CD4-positive, alpha-beta T cell (primary cell): ENCODE measurements at regions not wholly inside any gene's neighbourhood (a gene's known extent, or its start where the extent isn't known, plus 50 kb on each side); places are given as distances from the start of the nearest gene placed in this dataset.

Experiments
- ATAC-seq: fragments of 200-7000 bp; cut with Tn5 transposase; one replicate; pipeline ENCODE4 v1.10.0; 2022; ENCODE audit warnings: mild to moderate bottlenecking; ENCODE audit not compliant: poor library complexity
- CTCF ChIA-PET: fragments of 350-600 bp; sonication (Branson Sonifier 250); formaldehyde crosslinking; loops from one replicate; lab custom pipeline; 2021; ENCODE audit warnings: antibody characterized with exemption, inconsistent platforms; lab: Charles Lee
- POLR2A ChIA-PET: fragments of 350-600 bp; sonication (Branson Sonifier 250); formaldehyde crosslinking; loops from one replicate; lab custom pipeline; 2021; ENCODE audit warnings: antibody characterized with exemption, inconsistent platforms; lab: Charles Lee
- DNase-seq, 14 experiments: peaks; one replicate each; pipeline ENCODE4 v3.0.0-alpha.2; 2013 to 2020; ENCODE audit warnings: mixed read lengths in 2 of 14
- H3K27ac ChIP-seq, 2 donors: one replicate each; pipeline versions ENCODE4 v1.5.1 to v1.7.0; 2013; ENCODE audit warnings: low read length in 2 of 2, low read depth in 1 of 2, mild to moderate bottlenecking in 1 of 2
- H3K27me3 ChIP-seq, 2 experiments: 1 replicate in 1 of 2; 2 replicates in 1 of 2; pipeline versions ENCODE4 v1.6.1 to v1.7.0; 2013; ENCODE audit warnings: low read length in 2 of 2, control low read depth in 1 of 2, mild to moderate bottlenecking in 1 of 2, moderate library complexity in 1 of 2; ENCODE audit not compliant: insufficient read depth in 2 of 2, control insufficient read depth in 1 of 2
- H3K36me3 ChIP-seq: one replicate; pipeline ENCODE4 v1.6.1; 2013; ENCODE audit warnings: low read length, control low read depth; ENCODE audit not compliant: insufficient read depth
- H3K4me1 ChIP-seq: one replicate; pipeline ENCODE4 v1.6.1; 2013; ENCODE audit warnings: low read length, control low read depth; ENCODE audit not compliant: insufficient read depth
- H3K4me3 ChIP-seq: one replicate; pipeline ENCODE4 v1.5.1; 2013; ENCODE audit warnings: mild to moderate bottlenecking, low read length, moderate library complexity
- H3K9me3 ChIP-seq, 2 experiments: 1 replicate in 1 of 2; 2 replicates in 1 of 2; pipeline versions ENCODE4 v1.6.1 to v1.7.0; 2013; ENCODE audit warnings: low read length in 2 of 2, mild to moderate bottlenecking in 2 of 2, control low read depth in 1 of 2, moderate library complexity in 1 of 2; ENCODE audit not compliant: control insufficient read depth in 1 of 2, insufficient read depth in 1 of 2
- H3K27ac Mint-ChIP-seq: one replicate; pipeline ENCODE4 v1.8.0; 2020; ENCODE audit warnings: mixed read lengths
- H3K27me3 Mint-ChIP-seq: one replicate; pipeline ENCODE4 v1.8.0; 2021; ENCODE audit warnings: mixed read lengths
- H3K36me3 Mint-ChIP-seq: one replicate; pipeline ENCODE4 v1.8.0; 2021; ENCODE audit warnings: low read depth, mixed read lengths
- H3K4me1 Mint-ChIP-seq: one replicate; pipeline ENCODE4 v1.8.0; 2021; ENCODE audit warnings: low read depth, mixed read lengths
- H3K4me3 Mint-ChIP-seq: one replicate; pipeline ENCODE4 v1.8.0; 2020; ENCODE audit warnings: mild to moderate bottlenecking, mixed read lengths
- H3K9me3 Mint-ChIP-seq: one replicate; pipeline ENCODE4 v1.8.0; 2020; ENCODE audit warnings: mixed read lengths
- intact Hi-C, 2 experiments: fragments of 100-400 bp; cut with DNase I in 1 of 2; cut with micrococcal nuclease in 1 of 2; formaldehyde crosslinking; loops; one replicate each; pipeline versions ENCODE4 v1.15.1 to v1.9.0; 2023 to 2025; cut with DNase I, micrococcal nuclease
- TF ChIP-seq, protein P1 (sequence below): fragments of 200-600 bp; IDR thresholded peaks from one replicate; pipeline ENCODE4 v1.8.0; 2022; ENCODE audit warnings: antibody characterized with exemption, mild to moderate bottlenecking

- Mint-ChIP-seq H3K4me1 (no peaks in the 10 kb centered on the region), H3K4me3 (no peak overlapping the region), H3K27me3 (no peaks in the 10 kb centered on the region), H3K27ac (no peak overlapping the region), H3K36me3 (no peaks in the 10 kb centered on the region), H3K9me3 (peaks cover 6% of the 10 kb centered on the region)
- H3K4me1 ChIP-seq = no peaks in the 10 kb centered on the region
- intact Hi-C loops = no loop called here
- H3K9me3 ChIP-seq = peaks cover 0 to 7% of the 10 kb centered on the region in 2 experiments
- ATAC-seq = no peak
- TF ChIP-seq, protein P1, sequence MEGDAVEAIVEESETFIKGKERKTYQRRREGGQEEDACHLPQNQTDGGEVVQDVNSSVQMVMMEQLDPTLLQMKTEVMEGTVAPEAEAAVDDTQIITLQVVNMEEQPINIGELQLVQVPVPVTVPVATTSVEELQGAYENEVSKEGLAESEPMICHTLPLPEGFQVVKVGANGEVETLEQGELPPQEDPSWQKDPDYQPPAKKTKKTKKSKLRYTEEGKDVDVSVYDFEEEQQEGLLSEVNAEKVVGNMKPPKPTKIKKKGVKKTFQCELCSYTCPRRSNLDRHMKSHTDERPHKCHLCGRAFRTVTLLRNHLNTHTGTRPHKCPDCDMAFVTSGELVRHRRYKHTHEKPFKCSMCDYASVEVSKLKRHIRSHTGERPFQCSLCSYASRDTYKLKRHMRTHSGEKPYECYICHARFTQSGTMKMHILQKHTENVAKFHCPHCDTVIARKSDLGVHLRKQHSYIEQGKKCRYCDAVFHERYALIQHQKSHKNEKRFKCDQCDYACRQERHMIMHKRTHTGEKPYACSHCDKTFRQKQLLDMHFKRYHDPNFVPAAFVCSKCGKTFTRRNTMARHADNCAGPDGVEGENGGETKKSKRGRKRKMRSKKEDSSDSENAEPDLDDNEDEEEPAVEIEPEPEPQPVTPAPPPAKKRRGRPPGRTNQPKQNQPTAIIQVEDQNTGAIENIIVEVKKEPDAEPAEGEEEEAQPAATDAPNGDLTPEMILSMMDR = no peak
- DNase-seq = no peak
- ChIA-PET POLR2A (no interaction called here), CTCF (interaction anchor here (0.6 kb wide), 1 partner anchor 359 kb away, joined by 3 read pairs; no protein-coding TSS in a partner anchor)
- H3K36me3 ChIP-seq = no peaks in the 10 kb centered on the region
- no peak overlapping the region for H3K27ac ChIP-seq
- no peak overlapping the region for H3K4me3 ChIP-seq
- H3K27me3 ChIP-seq = no peaks in the 10 kb centered on the region
Measured at GRCh38 chr11:128210148-128210940, 377.0 kb downstream of the ETS1 start.

- Histone ChIP-seq H3K27me3 (no peaks in the 10 kb centered on the region), H3K27ac (no peak overlapping the region), H3K36me3 (no peaks in the 10 kb centered on the region), H3K9me3 (no peaks in the 10 kb centered on the region), H3K4me3 (no peak overlapping the region), H3K4me1 (no peaks in the 10 kb centered on the region)
- H3K36me3 Mint-ChIP-seq = no peaks in the 10 kb centered on the region
- H3K27ac Mint-ChIP-seq = no peak overlapping the region
- H3K4me3 Mint-ChIP-seq = no peak overlapping the region
- DNase-seq (no peak), ATAC-seq (no peak)
- CTCF ChIA-PET = no interaction called here
- POLR2A ChIA-PET = no interaction called here
- H3K9me3 Mint-ChIP-seq = peaks cover 6% of the 10 kb centered on the region
- H3K4me1 Mint-ChIP-seq = no peaks in the 10 kb centered on the region
- TF ChIP-seq, protein P1 = no peak
- no peaks in the 10 kb centered on the region for H3K27me3 Mint-ChIP-seq
- intact Hi-C loops = loop anchor here in 1 of 2 experiments (5.0 kb wide), 1 partner anchor 38 kb away; no protein-coding TSS in a partner anchor
Measured at GRCh38 chr11:128209138-128209435, 378.3 kb downstream of the ETS1 start.

- H3K27ac Mint-ChIP-seq = no peak overlapping the region
- ATAC-seq (no peak), DNase-seq (no peak)
- Histone ChIP-seq H3K4me1 (no peaks in the 10 kb centered on the region), H3K9me3 (no peaks in the 10 kb centered on the region), H3K36me3 (no peaks in the 10 kb centered on the region), H3K4me3 (no peak overlapping the region), H3K27me3 (no peaks in the 10 kb centered on the region), H3K27ac (no peak overlapping the region)
- H3K4me3 Mint-ChIP-seq = no peak overlapping the region
- H3K9me3 Mint-ChIP-seq = peaks cover 6% of the 10 kb centered on the region
- TF ChIP-seq, protein P1 = no peak
- H3K27me3 Mint-ChIP-seq = no peaks in the 10 kb centered on the region
- ChIA-PET POLR2A (no interaction called here), CTCF (no interaction called here)
- intact Hi-C loops = loop anchor here in 1 of 2 experiments (5.0 kb wide), 1 partner anchor 39 kb away; no protein-coding TSS in a partner anchor
- H3K36me3 Mint-ChIP-seq = no peaks in the 10 kb centered on the region
- no peaks in the 10 kb centered on the region for H3K4me1 Mint-ChIP-seq
Measured at GRCh38 chr11:128208329-128209137, 378.8 kb downstream of the ETS1 start.
